ENCODE measurements at regions not wholly inside any gene's neighbourhood (a gene's known extent, or its start where the extent isn't known, plus 50 kb on each side); places are given as distances from the start of the nearest gene placed in this dataset.

DNA sequence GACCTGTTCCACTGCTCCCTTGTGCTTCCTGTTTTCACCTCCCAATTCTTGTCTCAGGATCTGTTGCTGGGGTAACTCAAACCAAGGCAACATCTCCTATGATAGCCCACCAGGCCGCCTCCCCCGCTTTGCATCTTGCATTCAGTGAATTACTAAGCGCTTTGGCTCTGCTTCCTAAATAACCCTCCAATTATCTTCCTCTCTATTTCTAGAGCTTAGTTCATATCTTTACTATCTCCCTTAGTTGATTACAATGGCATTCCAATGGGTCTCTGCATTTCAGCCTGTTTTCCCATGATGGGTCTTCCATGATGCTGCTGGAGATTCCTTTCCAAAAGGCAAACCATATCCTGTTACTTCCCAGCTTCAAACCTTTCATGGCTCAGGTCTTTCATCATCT, 117.2 kb upstream of the FERMT1 start:
- intact Hi-C loops (cut with micrococcal nuclease) = no loop called here

DNA sequence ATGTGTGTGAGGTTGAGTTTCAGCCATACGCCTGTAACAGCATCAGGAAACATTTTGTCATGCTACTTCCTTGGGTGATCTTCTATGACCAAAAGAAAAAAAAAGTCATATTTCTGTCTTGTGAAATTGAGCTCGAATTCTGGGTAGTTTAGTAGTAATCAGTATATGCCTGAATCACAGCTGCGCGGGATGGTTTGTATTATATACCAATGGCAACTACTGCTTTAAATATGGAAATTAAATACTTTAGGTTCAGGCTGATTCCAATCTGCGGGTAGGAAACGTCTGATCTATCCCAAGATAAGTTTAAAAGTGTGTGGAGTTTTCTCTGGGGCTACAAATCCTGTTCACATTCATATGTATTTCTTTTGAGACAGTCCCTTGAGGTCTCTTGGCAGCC, 115.6 kb upstream of the FERMT1 start:
- intact Hi-C loops (cut with micrococcal nuclease) = no loop called here

DNA sequence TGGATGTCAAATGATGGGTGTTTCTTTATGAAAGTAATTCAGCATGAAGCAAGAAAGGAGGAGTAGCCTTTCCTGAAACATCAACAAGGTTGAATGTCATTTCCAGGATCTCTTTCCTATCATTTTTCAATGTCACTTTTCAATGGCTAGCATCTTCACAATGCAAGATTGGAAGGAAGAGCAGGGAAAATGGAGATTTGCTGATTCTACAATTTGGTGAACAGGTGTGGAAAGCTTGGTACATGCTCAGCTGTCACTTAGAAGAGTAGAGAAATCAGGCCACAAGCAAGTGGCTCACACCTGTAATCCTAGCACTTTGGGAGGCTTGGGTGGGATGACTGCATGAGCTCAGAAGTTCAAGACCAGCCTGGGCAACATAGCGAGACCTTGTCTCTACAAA, 112.7 kb upstream of the FERMT1 start:
- intact Hi-C loops (cut with micrococcal nuclease) = no loop called here

GRCh38 chr20:6232436-6232835, 109.6 kb upstream of the FERMT1 start:
- intact Hi-C loops (cut with micrococcal nuclease) = no loop called here

- intact Hi-C loops (cut with micrococcal nuclease) = no loop called here
These were observed 108.7 kb upstream of the FERMT1 start for GRCh38 chr20:6231556-6231955.

GRCh38 chr20:6228302-6228843, 105.5 kb upstream of the FERMT1 start:
- intact Hi-C loops (cut with micrococcal nuclease) = no loop called here

GRCh38 chr20:6213311-6213710, 90.5 kb upstream of the FERMT1 start:
- intact Hi-C loops (cut with micrococcal nuclease) = no loop called here

DNA sequence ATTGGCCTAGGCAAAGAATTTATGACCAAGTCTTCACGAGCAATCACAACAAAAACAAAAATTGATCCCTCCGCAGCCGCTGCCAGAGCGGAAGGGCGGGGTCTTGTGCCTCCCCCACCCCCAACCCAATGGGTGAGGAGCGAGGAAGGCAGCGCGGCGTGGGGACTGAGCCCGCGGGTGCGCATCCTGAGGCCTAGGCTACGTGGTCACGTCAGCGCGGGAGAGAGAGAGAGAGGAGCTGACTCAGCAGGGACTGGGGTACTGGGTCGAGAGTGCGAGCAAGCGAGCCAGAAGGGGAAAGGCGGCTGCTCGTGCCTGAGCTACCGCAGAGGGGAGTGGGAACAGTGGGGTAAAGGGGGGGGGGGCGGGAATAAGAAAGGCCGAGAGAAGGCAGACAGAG, 90.1 kb upstream of the FERMT1 start:
- intact Hi-C loops (cut with micrococcal nuclease) = no loop called here

DNA sequence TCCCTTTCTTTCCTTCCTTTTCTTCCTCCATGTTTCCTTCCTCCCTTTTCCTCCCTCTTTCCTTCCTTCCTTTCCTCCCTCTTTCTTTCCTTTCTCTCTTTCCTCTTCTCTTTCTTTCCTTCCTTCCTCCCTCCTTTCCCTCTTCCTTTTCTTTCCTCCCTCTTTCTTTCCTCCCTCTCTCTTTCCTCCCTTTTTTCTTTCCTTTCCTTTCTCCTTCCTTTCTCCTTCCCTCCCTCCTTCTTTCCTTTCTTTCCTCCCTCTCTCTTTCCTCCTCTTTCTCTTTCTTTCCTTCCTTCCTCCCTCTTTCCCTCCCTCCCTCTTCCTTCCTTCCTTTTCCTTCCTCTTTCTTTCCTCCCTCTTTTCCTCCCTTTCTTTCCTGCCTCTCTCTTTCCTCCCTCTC, 86.3 kb upstream of the FERMT1 start:
- intact Hi-C loops (cut with micrococcal nuclease) = no loop called here

DNA sequence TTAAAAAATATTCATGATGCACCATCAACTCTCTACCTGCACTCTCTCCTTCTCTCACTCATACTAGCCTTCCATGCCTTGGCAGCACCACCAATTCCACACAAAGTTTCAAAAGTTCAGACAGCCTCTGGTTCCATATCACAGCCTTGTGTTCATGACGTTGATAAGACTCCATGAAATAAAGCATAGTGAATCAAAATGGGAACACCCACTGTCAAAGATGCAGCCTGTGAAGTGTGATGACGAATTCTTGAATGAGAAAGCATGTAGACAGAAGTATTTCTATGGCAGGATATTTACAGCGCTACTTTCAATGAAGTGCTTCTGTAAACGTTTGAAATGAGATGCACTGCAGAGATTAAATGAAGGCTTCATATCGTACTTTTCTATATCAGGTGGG, 77.3 kb upstream of the FERMT1 start:
- intact Hi-C loops (cut with micrococcal nuclease) = no loop called here

DNA sequence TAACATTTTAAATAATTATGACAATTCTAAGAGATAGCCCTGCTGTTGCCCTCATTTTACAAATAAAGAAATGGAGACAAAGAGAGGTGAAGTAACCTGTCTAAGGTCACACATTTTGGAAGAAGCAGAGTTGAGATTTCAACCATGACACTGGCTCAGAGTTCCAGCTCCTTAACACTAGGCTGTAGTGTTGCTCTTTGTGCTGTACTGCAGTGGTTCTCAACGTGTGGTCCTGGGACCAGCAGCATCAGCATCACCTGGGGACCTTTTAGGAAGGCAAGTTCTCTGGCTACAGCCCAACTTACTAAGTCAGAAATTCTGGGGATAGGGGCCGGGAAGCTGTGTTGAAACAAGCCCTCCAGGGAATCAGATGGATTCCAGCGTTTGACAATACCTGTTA, 62.4 kb upstream of the FERMT1 start:
- intact Hi-C loops (cut with micrococcal nuclease) = no loop called here

DNA sequence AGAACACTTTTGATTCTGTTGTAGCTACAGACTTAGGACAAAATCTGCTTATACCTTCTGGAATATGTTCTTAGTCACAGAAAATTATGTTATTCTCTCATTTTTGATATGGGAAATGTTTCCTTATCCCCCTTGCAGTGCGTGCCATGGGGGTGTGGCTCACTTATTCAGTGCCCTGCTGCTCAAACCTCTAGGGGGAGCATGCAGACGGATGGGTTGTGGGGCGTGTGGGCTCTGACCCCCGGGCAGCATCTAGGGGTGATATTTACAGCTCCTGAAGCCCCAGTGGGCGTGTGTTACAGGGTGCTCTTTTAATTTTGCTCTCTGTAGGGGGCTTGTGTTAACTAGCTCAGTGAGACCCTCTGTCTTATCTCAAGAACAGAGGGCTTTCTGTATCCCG, 61.3 kb upstream of the FERMT1 start:
- intact Hi-C loops (cut with micrococcal nuclease) = no loop called here

DNA sequence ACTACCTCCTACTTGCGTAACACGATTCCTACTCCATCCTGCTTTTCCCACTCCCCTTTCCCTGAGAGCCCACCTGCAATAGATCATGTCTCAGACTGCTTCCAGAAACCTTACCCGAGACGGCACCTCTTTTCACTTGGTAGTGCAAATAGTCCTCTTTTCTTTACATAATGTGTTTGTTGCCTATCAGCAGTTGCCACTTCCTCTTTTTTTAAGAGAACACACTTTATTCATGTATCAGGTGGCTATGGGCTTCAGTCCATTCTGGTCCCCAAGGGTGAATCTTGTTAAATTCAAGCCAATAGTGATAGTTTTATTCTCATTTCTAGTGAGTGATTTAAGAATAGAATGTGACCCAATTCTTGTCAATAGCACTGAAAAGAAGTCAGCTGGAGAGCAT, 57.7 kb upstream of the FERMT1 start:
- intact Hi-C loops (cut with micrococcal nuclease) = no loop called here

DNA sequence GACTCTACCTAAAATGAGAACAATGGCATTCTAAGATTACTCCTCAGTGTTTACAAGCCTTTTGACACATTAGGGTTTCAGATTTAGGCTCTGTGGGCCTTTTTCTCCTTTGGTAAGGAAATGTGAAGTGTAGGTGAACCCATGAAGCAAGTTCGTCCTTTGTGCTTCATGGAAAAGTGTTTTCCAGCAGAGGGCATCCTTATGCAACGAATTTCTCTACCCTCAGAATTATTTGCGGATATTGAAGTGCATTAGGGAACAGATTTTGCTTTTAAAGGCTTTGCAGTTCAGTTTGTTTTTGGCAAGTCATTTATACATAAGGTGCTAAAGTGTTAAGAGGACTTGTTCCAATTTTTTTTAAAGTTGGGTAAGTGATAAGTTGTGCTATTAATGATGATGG, 55.7 kb upstream of the FERMT1 start:
- intact Hi-C loops (cut with micrococcal nuclease) = no loop called here

- intact Hi-C loops (cut with micrococcal nuclease) = no loop called here
These were observed 50.7 kb upstream of the FERMT1 start for GRCh38 chr20:6173481-6173880.
